Kidney tubule cell (primary cell): ENCODE measurements at regions not wholly inside any gene's neighbourhood (a gene's known extent, or its start where the extent isn't known, plus 50 kb on each side); places are given as distances from the start of the nearest gene placed in this dataset.
"Not testable (repeated sequence)": the region's sequence is repeated elsewhere in the genome, so short reads cannot be mapped to it uniquely, and the experiment has no call there.

Experiments used
- DNase-seq: peaks from one replicate; pipeline ENCODE4 v3.0.0-alpha.2; 2018; ENCODE audit warnings: low spot score

GRCh38 chr3:194067327-194067726 lies 68.6 kb upstream of the HES1 start:
- DNase-seq, result not testable (repeated sequence)

GRCh38 chr3:194067949-194068362 lies 68.0 kb upstream of the HES1 start:
- DNase-seq, result no peak

- no peak for DNase-seq
Measured at GRCh38 chr3:194069421-194070219, 66.3 kb upstream of the HES1 start.

GRCh38 chr3:194070220-194070633 lies 65.7 kb upstream of the HES1 start:
- no peak for DNase-seq

GRCh38 chr3:194070634-194071409 lies 65.1 kb upstream of the HES1 start:
- peak; percentile 94 for DNase-seq

- peak; percentile 79 for DNase-seq
Measured at GRCh38 chr3:194072097-194072428, 63.9 kb upstream of the HES1 start.

GRCh38 chr3:194072691-194073279 lies 63.2 kb upstream of the HES1 start:
- DNase-seq, result no peak

GRCh38 chr3:194073926-194074325 lies 62.0 kb upstream of the HES1 start:
- DNase-seq, result no peak

- no peak for DNase-seq
Measured at GRCh38 chr3:194075088-194075615, 60.8 kb upstream of the HES1 start.

- DNase-seq, result peak; percentile 70
Measured at GRCh38 chr3:194075802-194076460, 60.0 kb upstream of the HES1 start.

- no peak for DNase-seq
Measured at GRCh38 chr3:194076475-194076874, 59.5 kb upstream of the HES1 start.

- no peak for DNase-seq
Measured at GRCh38 chr3:194077602-194078001, 58.3 kb upstream of the HES1 start.

GRCh38 chr3:194078045-194078821 lies 57.7 kb upstream of the HES1 start:
- no peak for DNase-seq

- no peak for DNase-seq
Measured at GRCh38 chr3:194079702-194080172, 56.2 kb upstream of the HES1 start.

GRCh38 chr3:194080436-194080835 lies 55.5 kb upstream of the HES1 start:
- DNase-seq, result no peak

GRCh38 chr3:194080913-194081800 lies 54.8 kb upstream of the HES1 start:
- no peak for DNase-seq

GRCh38 chr3:194081826-194082225 lies 54.1 kb upstream of the HES1 start:
- no peak for DNase-seq

GRCh38 chr3:194082743-194083636 lies 53.0 kb upstream of the HES1 start:
- DNase-seq, result no peak

GRCh38 chr3:194083637-194084224 lies 52.2 kb upstream of the HES1 start:
- DNase-seq, result no peak
